Superior temporal gyrus (tissue), 1 donor: ENCODE measurements at regions not wholly inside any gene's neighbourhood (a gene's known extent, or its start where the extent isn't known, plus 50 kb on each side); places are given as distances from the start of the nearest gene placed in this dataset.
A peak's percentile ranks its signal among the peaks of the same experiment; 100 is the strongest.

Source experiments
- DNase-seq: peaks from one replicate; pipeline ENCODE4 v3.0.0-alpha.2; 2016; ENCODE audit errors: extremely low spot score

GRCh38 chr10:2633630-2634029 is 433.7 kb upstream of the PFKP start:
- no peak for DNase-seq

GRCh38 chr10:2631557-2632205 is 435.7 kb upstream of the PFKP start:
- DNase-seq: no peak

- DNase-seq: no peak
Observed at GRCh38 chr10:2628705-2629104, 438.6 kb upstream of the PFKP start.

- no peak for DNase-seq
Observed at GRCh38 chr10:2627969-2628368, 439.4 kb upstream of the PFKP start.

- DNase-seq: no peak
Observed at GRCh38 chr10:2625094-2625493, 442.3 kb upstream of the PFKP start.

- no peak for DNase-seq
Observed at GRCh38 chr10:2623675-2624274, 443.6 kb upstream of the PFKP start.

- DNase-seq: no peak
Observed at GRCh38 chr10:2620827-2621521, 446.4 kb upstream of the PFKP start.

GRCh38 chr10:2619916-2620315 is 447.4 kb upstream of the PFKP start:
- no peak for DNase-seq

- DNase-seq: no peak
Observed at GRCh38 chr10:2619472-2619871, 447.9 kb upstream of the PFKP start.

GRCh38 chr10:2618690-2619089 is 448.7 kb upstream of the PFKP start:
- no peak for DNase-seq

- no peak for DNase-seq
Observed at GRCh38 chr10:2616215-2616614, 451.1 kb upstream of the PFKP start.

- DNase-seq: no peak
Observed at GRCh38 chr10:2611603-2612002, 455.7 kb upstream of the PFKP start.

GRCh38 chr10:2610946-2611345 is 456.4 kb upstream of the PFKP start:
- DNase-seq: no peak

GRCh38 chr10:2604891-2605290 is 462.5 kb upstream of the PFKP start:
- no peak for DNase-seq

GRCh38 chr10:2599571-2599970 is 467.8 kb upstream of the PFKP start:
- DNase-seq: no peak

GRCh38 chr10:2592360-2593160 is 474.8 kb upstream of the PFKP start:
- no peak for DNase-seq

- peak; percentile 65 for DNase-seq
Observed at GRCh38 chr10:2589196-2589595, 478.2 kb upstream of the PFKP start.

- DNase-seq: no peak
Observed at GRCh38 chr10:2584385-2584784, 483.0 kb upstream of the PFKP start.

- DNase-seq: no peak
Observed at GRCh38 chr10:2576892-2577291, 490.5 kb upstream of the PFKP start.

GRCh38 chr10:2575460-2575859 is 491.9 kb upstream of the PFKP start:
- DNase-seq: no peak

GRCh38 chr10:2572611-2573010 is 494.7 kb upstream of the PFKP start:
- DNase-seq: no peak

GRCh38 chr10:2556883-2557282 is 510.5 kb upstream of the PFKP start:
- DNase-seq: no peak
